ENCODE measurements at regions not wholly inside any gene's neighbourhood (a gene's known extent, or its start where the extent isn't known, plus 50 kb on each side); places are given as distances from the start of the nearest gene placed in this dataset.

DNA sequence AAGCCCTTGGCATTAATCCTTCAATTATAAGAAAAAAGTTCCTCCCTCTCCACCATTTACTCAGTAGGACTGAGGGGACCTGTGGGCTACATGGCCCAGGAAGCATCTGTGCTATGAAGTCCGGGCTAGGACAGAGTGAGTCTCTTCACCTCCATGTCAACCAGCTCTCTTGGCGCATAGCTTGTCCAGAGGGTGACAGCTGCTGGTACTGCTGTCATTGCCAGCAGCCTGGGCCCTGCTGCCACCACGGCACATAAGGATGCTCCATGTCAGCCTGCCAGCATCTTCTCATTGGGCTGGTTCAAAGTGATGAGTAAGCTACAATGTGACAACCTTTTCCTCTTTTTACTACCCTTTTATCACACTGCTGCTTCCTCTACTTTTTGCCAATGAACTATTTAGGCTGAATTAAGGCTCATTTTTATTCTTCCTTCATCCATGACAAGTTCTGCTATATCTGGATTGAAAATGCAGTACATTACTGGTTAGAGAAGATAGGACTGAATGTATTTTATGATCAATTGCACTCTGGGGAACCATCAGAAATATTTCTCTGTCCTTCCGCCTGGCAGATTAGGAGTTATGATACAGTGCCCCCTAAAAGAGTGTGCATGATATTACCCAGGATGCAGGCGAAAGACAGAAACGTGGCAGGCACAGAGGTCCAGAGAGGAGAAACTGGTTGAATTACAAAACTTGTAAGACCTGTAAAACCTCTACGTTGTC lies 258.9 kb upstream of the TNP1 start:
- H3K27ac ChIP-seq (ENCODE audit: low read length) = no peak overlapping the region
- no peak overlapping the region for H3K4me3 ChIP-seq (ENCODE audit: low read length)
- no peaks in the 10 kb centered on the region for H3K36me3 ChIP-seq (ENCODE audit: control insufficient read depth, insufficient read depth, low read length)
- no CpG with 5 or more reads among the region's 7 CpGs for WGBS (ENCODE audit: insufficient coverage, insufficient read length)
- DNase-seq (ENCODE audit: low read depth, low spot score) = no peak
- H3K9me3 ChIP-seq (ENCODE audit: control insufficient read depth, insufficient read depth, low read length) = no peaks in the 10 kb centered on the region
- no peaks in the 10 kb centered on the region for H3K4me1 ChIP-seq (ENCODE audit: control insufficient read depth, insufficient read depth, low read length)
- no peaks in the 10 kb centered on the region; the same call in 1 of the 2 replicates for H3K27me3 ChIP-seq (ENCODE audit: control insufficient read depth, insufficient read depth, low read length)

DNA sequence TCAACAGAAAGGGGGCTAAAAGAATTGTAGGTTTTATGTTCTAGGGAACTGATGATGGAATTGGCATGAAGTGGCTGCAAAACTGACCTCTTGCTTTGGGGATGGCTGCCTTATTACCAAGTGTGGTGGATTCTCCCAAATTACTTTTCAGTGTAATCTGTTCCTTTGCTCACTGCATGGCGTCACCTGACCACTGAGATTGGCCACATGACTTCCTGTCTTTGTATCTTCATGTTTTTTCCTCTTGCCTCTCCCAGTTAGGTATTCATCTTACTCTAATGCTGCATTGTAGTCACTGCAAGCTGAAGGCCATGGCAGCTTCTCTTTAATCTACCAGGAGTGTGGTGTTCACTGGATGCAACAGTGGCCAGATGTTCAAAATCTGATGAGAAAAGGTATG lies 257.7 kb upstream of the TNP1 start:
- WGBS (ENCODE audit: insufficient coverage, insufficient read length) = no CpG with 5 or more reads among the region's 1 CpG
- no peaks in the 10 kb centered on the region for H3K36me3 ChIP-seq (ENCODE audit: control insufficient read depth, insufficient read depth, low read length)
- no peak for DNase-seq (ENCODE audit: low read depth, low spot score)
- no peak overlapping the region for H3K4me3 ChIP-seq (ENCODE audit: low read length)
- H3K4me1 ChIP-seq (ENCODE audit: control insufficient read depth, insufficient read depth, low read length) = no peaks in the 10 kb centered on the region
- no peak overlapping the region for H3K27ac ChIP-seq (ENCODE audit: low read length)
- H3K9me3 ChIP-seq (ENCODE audit: control insufficient read depth, insufficient read depth, low read length) = no peaks in the 10 kb centered on the region
- H3K27me3 ChIP-seq (ENCODE audit: control insufficient read depth, insufficient read depth, low read length) = no peaks in the 10 kb centered on the region; the same call in 1 of the 2 replicates

DNA sequence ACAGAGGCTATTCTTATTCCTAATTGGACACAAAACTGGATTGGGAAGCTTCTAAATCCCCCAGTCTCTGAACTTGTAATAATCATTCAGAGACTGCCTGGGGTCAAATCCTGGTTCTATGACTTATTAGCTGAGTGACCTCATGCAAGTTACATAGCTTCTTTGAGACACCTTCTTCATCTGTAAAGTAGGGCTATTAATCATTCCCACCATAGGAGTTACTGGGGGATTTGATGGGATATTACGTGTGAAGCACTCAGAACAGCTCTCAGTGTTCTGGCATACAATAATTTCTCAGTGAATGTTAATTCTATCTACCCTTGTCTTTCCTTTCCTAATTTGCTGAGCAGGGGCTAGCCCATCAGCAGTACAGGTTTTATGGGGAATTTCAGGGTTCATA lies 256.7 kb upstream of the TNP1 start:
- Histone ChIP-seq H3K4me3 (ENCODE audit: low read length) (no peak overlapping the region), H3K36me3 (ENCODE audit: control insufficient read depth, insufficient read depth, low read length) (no peaks in the 10 kb centered on the region), H3K27me3 (ENCODE audit: control insufficient read depth, insufficient read depth, low read length) (no peaks in the 10 kb centered on the region; the same call in 1 of the 2 replicates), H3K27ac (ENCODE audit: low read length) (no peak overlapping the region), H3K9me3 (ENCODE audit: control insufficient read depth, insufficient read depth, low read length) (no peaks in the 10 kb centered on the region), H3K4me1 (ENCODE audit: control insufficient read depth, insufficient read depth, low read length) (no peaks in the 10 kb centered on the region)
- no peak for DNase-seq (ENCODE audit: low read depth, low spot score)
- no CpG with 5 or more reads among the region's 1 CpG for WGBS (ENCODE audit: insufficient coverage, insufficient read length)

- no peak for DNase-seq (ENCODE audit: low read depth, low spot score)
- no peaks in the 10 kb centered on the region; the same call in 1 of the 2 replicates for H3K27me3 ChIP-seq (ENCODE audit: control insufficient read depth, insufficient read depth, low read length)
- H3K4me3 ChIP-seq (ENCODE audit: low read length) = no peak overlapping the region
- H3K9me3 ChIP-seq (ENCODE audit: control insufficient read depth, insufficient read depth, low read length) = no peaks in the 10 kb centered on the region
- H3K36me3 ChIP-seq (ENCODE audit: control insufficient read depth, insufficient read depth, low read length) = no peaks in the 10 kb centered on the region
- no peak overlapping the region for H3K27ac ChIP-seq (ENCODE audit: low read length)
- no peaks in the 10 kb centered on the region for H3K4me1 ChIP-seq (ENCODE audit: control insufficient read depth, insufficient read depth, low read length)
- WGBS (ENCODE audit: insufficient coverage, insufficient read length) = no CpG with 5 or more reads among the region's 6 CpGs
These were observed 254.3 kb upstream of the TNP1 start for GRCh38 chr2:217114117-217114516.

- no peak for DNase-seq (ENCODE audit: low read depth, low spot score)
- no CpG with 5 or more reads among the region's 4 CpGs for WGBS (ENCODE audit: insufficient coverage, insufficient read length)
- no peaks in the 10 kb centered on the region for H3K9me3 ChIP-seq (ENCODE audit: control insufficient read depth, insufficient read depth, low read length)
These were observed 253.6 kb upstream of the TNP1 start for GRCh38 chr2:217113491-217113890.

GRCh38 chr2:217110550-217110949 lies 250.7 kb upstream of the TNP1 start:
- no peaks in the 10 kb centered on the region for H3K36me3 ChIP-seq (ENCODE audit: control insufficient read depth, insufficient read depth, low read length)
- no peaks in the 10 kb centered on the region for H3K27me3 ChIP-seq (ENCODE audit: control insufficient read depth, insufficient read depth, low read length)
- no CpG with 5 or more reads among the region's 3 CpGs for WGBS (ENCODE audit: insufficient coverage, insufficient read length)
- no peak for DNase-seq (ENCODE audit: low read depth, low spot score)
- H3K4me3 ChIP-seq (ENCODE audit: low read length) = no peak overlapping the region
- H3K9me3 ChIP-seq (ENCODE audit: control insufficient read depth, insufficient read depth, low read length) = no peaks in the 10 kb centered on the region
- no peak overlapping the region for H3K27ac ChIP-seq (ENCODE audit: low read length)
- no peaks in the 10 kb centered on the region for H3K4me1 ChIP-seq (ENCODE audit: control insufficient read depth, insufficient read depth, low read length)

More at GRCh38 chr2:217113491-217113890, 253.6 kb upstream of the TNP1 start:
- Histone ChIP-seq H3K4me3 (ENCODE audit: low read length) (no peak overlapping the region), H3K27me3 (ENCODE audit: control insufficient read depth, insufficient read depth, low read length) (no peaks in the 10 kb centered on the region; the same call in 1 of the 2 replicates), H3K27ac (ENCODE audit: low read length) (no peak overlapping the region), H3K4me1 (ENCODE audit: control insufficient read depth, insufficient read depth, low read length) (no peaks in the 10 kb centered on the region), H3K36me3 (ENCODE audit: control insufficient read depth, insufficient read depth, low read length) (no peaks in the 10 kb centered on the region)

DNA sequence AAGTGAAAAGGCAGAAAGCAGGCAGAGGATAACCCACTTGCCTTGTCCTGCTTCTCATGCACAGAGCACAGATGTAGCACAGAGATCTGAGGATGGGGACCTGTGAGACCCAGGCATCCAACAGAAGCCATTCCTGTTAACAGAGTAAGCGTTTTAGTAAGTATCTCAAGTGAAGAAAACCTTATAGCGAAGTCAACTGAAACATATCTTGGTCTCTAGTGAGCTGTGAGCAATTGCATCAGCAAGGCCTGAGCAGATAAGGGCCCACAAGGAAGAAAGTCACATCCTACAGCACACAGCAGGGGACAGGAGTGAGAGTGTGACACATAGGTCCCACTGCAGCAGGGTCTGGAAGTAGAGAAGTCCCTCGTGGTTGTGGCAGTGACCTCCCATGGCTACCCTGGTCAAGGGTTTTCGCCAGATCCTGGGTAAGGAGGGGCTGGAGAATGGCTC lies 248.7 kb upstream of the TNP1 start:
- Histone ChIP-seq H3K4me1 (ENCODE audit: control insufficient read depth, insufficient read depth, low read length) (no peaks in the 10 kb centered on the region; the same call in 1 of the 2 replicates), H3K4me3 (ENCODE audit: low read length) (no peak overlapping the region), H3K36me3 (ENCODE audit: control insufficient read depth, insufficient read depth, low read length) (no peaks in the 10 kb centered on the region), H3K27me3 (ENCODE audit: control insufficient read depth, insufficient read depth, low read length) (no peaks in the 10 kb centered on the region), H3K27ac (ENCODE audit: low read length) (no peak overlapping the region), H3K9me3 (ENCODE audit: control insufficient read depth, insufficient read depth, low read length) (no peaks in the 10 kb centered on the region)
- DNase-seq (ENCODE audit: low read depth, low spot score) = no peak
- WGBS (ENCODE audit: insufficient coverage, insufficient read length) = no CpG with 5 or more reads among the region's 4 CpGs

GRCh38 chr2:217108086-217108485 lies 248.2 kb upstream of the TNP1 start:
- H3K4me3 ChIP-seq (ENCODE audit: low read length) = no peak overlapping the region
- no peaks in the 10 kb centered on the region for H3K27me3 ChIP-seq (ENCODE audit: control insufficient read depth, insufficient read depth, low read length)
- DNase-seq (ENCODE audit: low read depth, low spot score) = no peak
- H3K27ac ChIP-seq (ENCODE audit: low read length) = no peak overlapping the region
- no peaks in the 10 kb centered on the region for H3K36me3 ChIP-seq (ENCODE audit: control insufficient read depth, insufficient read depth, low read length)
- no peaks in the 10 kb centered on the region for H3K9me3 ChIP-seq (ENCODE audit: control insufficient read depth, insufficient read depth, low read length)
- no peaks in the 10 kb centered on the region; the same call in 1 of the 2 replicates for H3K4me1 ChIP-seq (ENCODE audit: control insufficient read depth, insufficient read depth, low read length)

GRCh38 chr2:217107480-217107879 lies 247.6 kb upstream of the TNP1 start:
- H3K9me3 ChIP-seq (ENCODE audit: control insufficient read depth, insufficient read depth, low read length) = no peaks in the 10 kb centered on the region
- H3K27me3 ChIP-seq (ENCODE audit: control insufficient read depth, insufficient read depth, low read length) = no peaks in the 10 kb centered on the region
- no peak overlapping the region for H3K27ac ChIP-seq (ENCODE audit: low read length)
- no CpG with 5 or more reads among the region's 1 CpG for WGBS (ENCODE audit: insufficient coverage, insufficient read length)
- H3K4me1 ChIP-seq (ENCODE audit: control insufficient read depth, insufficient read depth, low read length) = no peaks in the 10 kb centered on the region; the same call in 1 of the 2 replicates
- H3K4me3 ChIP-seq (ENCODE audit: low read length) = no peak overlapping the region
- no peaks in the 10 kb centered on the region for H3K36me3 ChIP-seq (ENCODE audit: control insufficient read depth, insufficient read depth, low read length)
- no peak for DNase-seq (ENCODE audit: low read depth, low spot score)

DNA sequence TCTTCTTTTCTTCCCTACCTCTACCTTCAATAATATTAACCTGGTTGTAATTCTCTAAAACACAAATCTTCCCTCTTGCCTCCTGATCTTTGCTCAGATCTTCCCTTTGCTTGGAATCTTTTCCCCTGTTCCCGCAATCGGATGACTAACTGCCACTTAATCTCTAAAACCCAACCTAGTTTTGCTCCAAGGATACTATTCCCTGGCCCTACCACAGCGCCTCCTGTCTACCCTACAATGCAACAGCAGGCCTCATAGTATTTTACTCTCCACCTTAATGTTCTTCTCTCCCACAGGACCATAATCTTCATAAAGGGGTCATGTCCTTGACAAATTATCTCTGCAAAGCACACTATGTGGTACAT lies 246.8 kb upstream of the TNP1 start:
- WGBS (ENCODE audit: insufficient coverage, insufficient read length) = no CpG with 5 or more reads among the region's 3 CpGs
- Histone ChIP-seq H3K27ac (ENCODE audit: low read length) (no peak overlapping the region), H3K9me3 (ENCODE audit: control insufficient read depth, insufficient read depth, low read length) (no peaks in the 10 kb centered on the region), H3K4me3 (ENCODE audit: low read length) (no peak overlapping the region), H3K27me3 (ENCODE audit: control insufficient read depth, insufficient read depth, low read length) (no peaks in the 10 kb centered on the region), H3K36me3 (ENCODE audit: control insufficient read depth, insufficient read depth, low read length) (no peaks in the 10 kb centered on the region), H3K4me1 (ENCODE audit: control insufficient read depth, insufficient read depth, low read length) (no peaks in the 10 kb centered on the region; the same call in 1 of the 2 replicates)
- DNase-seq (ENCODE audit: low read depth, low spot score) = no peak
